Astrocyte of the spinal cord (primary cell): ENCODE measurements at regions not wholly inside any gene's neighbourhood (a gene's known extent, or its start where the extent isn't known, plus 50 kb on each side); places are given as distances from the start of the nearest gene placed in this dataset.

Source experiments
- DNase-seq: peaks from one replicate; pipeline ENCODE4 v3.0.0; 2011; ENCODE audit warnings: low read depth, low spot score
- H3K4me3 ChIP-seq: 2 replicates; pipeline ENCODE4 v1.5.1; 2011; ENCODE audit warnings: low read depth, mild to moderate bottlenecking, low read length, moderate library complexity
- in situ Hi-C: cut with HindIII; loops from 2 replicates; pipeline ENCODE4 v1.10.0; 2017; ENCODE audit warnings: low sequenced_read_pairs
- TF ChIP-seq, protein P1 (sequence below): IDR thresholded peaks from 2 replicates; pipeline ENCODE4 v1.5.1; 2012; ENCODE audit warnings: low read depth, mild to moderate bottlenecking, low read length, inconsistent platforms

GRCh38 chr9:78620764-78621163, 323.8 kb downstream of the PSAT1 start:
- H3K4me3 ChIP-seq, result no peak overlapping the region
- in situ Hi-C loops, result no loop called here
- peak; percentile 84 for DNase-seq
- TF ChIP-seq, protein P1, sequence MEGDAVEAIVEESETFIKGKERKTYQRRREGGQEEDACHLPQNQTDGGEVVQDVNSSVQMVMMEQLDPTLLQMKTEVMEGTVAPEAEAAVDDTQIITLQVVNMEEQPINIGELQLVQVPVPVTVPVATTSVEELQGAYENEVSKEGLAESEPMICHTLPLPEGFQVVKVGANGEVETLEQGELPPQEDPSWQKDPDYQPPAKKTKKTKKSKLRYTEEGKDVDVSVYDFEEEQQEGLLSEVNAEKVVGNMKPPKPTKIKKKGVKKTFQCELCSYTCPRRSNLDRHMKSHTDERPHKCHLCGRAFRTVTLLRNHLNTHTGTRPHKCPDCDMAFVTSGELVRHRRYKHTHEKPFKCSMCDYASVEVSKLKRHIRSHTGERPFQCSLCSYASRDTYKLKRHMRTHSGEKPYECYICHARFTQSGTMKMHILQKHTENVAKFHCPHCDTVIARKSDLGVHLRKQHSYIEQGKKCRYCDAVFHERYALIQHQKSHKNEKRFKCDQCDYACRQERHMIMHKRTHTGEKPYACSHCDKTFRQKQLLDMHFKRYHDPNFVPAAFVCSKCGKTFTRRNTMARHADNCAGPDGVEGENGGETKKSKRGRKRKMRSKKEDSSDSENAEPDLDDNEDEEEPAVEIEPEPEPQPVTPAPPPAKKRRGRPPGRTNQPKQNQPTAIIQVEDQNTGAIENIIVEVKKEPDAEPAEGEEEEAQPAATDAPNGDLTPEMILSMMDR, result no peak

GRCh38 chr9:78622126-78622525, 325.2 kb downstream of the PSAT1 start:
- in situ Hi-C loops, result no loop called here
- no peak overlapping the region for H3K4me3 ChIP-seq
- DNase-seq, result peak; percentile 51
- TF ChIP-seq, protein P1, result no peak

DNA sequence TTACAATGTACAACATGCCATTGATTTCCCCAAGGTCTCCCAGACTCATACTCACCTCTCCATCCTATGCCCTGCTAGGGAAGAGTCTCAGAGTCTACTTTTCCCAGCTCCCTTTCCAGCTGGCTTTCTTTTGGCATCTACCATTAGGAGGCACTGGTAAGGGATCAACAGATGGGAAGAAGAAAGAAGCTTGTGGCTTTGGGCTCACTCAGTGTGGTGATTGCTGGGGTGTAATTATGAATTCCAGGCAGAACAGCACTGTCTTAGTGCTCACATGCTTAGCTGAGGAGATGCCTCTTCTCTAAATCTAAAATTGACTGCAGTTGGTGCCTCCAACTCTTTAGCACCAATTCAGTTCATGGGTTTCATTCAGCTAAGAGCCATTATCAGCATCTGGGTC, 330.0 kb downstream of the PSAT1 start:
- no peak overlapping the region for H3K4me3 ChIP-seq
- no peak for DNase-seq
- TF ChIP-seq, protein P1, result no peak
- in situ Hi-C loops, result no loop called here

GRCh38 chr9:78630966-78631365, 334.0 kb downstream of the PSAT1 start:
- TF ChIP-seq, protein P1, result no peak
- in situ Hi-C loops, result no loop called here
- DNase-seq, result no peak
- no peak overlapping the region for H3K4me3 ChIP-seq

GRCh38 chr9:78640728-78641127, 343.8 kb downstream of the PSAT1 start:
- in situ Hi-C loops, result no loop called here
- no peak overlapping the region for H3K4me3 ChIP-seq
- DNase-seq, result no peak
- TF ChIP-seq, protein P1, result no peak

GRCh38 chr9:78644359-78644758, 347.4 kb downstream of the PSAT1 start:
- in situ Hi-C loops, result no loop called here
- no peak overlapping the region for H3K4me3 ChIP-seq
- TF ChIP-seq, protein P1, result no peak
- no peak for DNase-seq

GRCh38 chr9:78654324-78654723, 357.4 kb downstream of the PSAT1 start:
- TF ChIP-seq, protein P1, result no peak
- in situ Hi-C loops, result no loop called here

More at GRCh38 chr9:78654324-78654723, 357.4 kb downstream of the PSAT1 start:
- H3K4me3 ChIP-seq, result no peak overlapping the region
- no peak for DNase-seq
